ENCODE measurements at regions not wholly inside any gene's neighbourhood (a gene's known extent, or its start where the extent isn't known, plus 50 kb on each side); places are given as distances from the start of the nearest gene placed in this dataset.

GRCh38 chr18:56108478-56109367 lies 520.7 kb upstream of the TCF4 start:
- peak; percentile 53 for DNase-seq (ENCODE audit: low read depth)
- no peak overlapping the region for H3K4me3 ChIP-seq (ENCODE audit: low read depth, low read length)
- TF ChIP-seq CTCF (IDR thresholded peaks at IDR 0.05; ENCODE audit: insufficient read depth, low read depth, low read length) = no peak

- DNase-seq (ENCODE audit: low read depth) = peak; percentile 51
- no peak overlapping the region for H3K4me3 ChIP-seq (ENCODE audit: low read depth, low read length)
- TF ChIP-seq CTCF (IDR thresholded peaks at IDR 0.05; ENCODE audit: insufficient read depth, low read depth, low read length) = no peak
Measured at GRCh38 chr18:56107821-56108477, 520.0 kb upstream of the TCF4 start.

- no peak overlapping the region for H3K4me3 ChIP-seq (ENCODE audit: low read depth, low read length)
- no peak for DNase-seq (ENCODE audit: low read depth)
- no peak for TF ChIP-seq CTCF (IDR thresholded peaks at IDR 0.05; ENCODE audit: insufficient read depth, low read depth, low read length)
Measured at GRCh38 chr18:56100090-56100722, 512.2 kb upstream of the TCF4 start.

- TF ChIP-seq CTCF (IDR thresholded peaks at IDR 0.05; ENCODE audit: insufficient read depth, low read depth, low read length) = no peak
- no peak overlapping the region for H3K4me3 ChIP-seq (ENCODE audit: low read depth, low read length)
- no peak for DNase-seq (ENCODE audit: low read depth)
Measured at GRCh38 chr18:56097621-56098020, 509.6 kb upstream of the TCF4 start.

GRCh38 chr18:56096861-56097260 lies 508.9 kb upstream of the TCF4 start:
- H3K4me3 ChIP-seq (ENCODE audit: low read depth, low read length) = no peak overlapping the region
- TF ChIP-seq CTCF (IDR thresholded peaks at IDR 0.05; ENCODE audit: insufficient read depth, low read depth, low read length) = no peak
- DNase-seq (ENCODE audit: low read depth) = no peak

GRCh38 chr18:56089612-56090258 lies 501.7 kb upstream of the TCF4 start:
- no peak for DNase-seq (ENCODE audit: low read depth)
- TF ChIP-seq CTCF (IDR thresholded peaks at IDR 0.05; ENCODE audit: insufficient read depth, low read depth, low read length) = no peak
- no peak overlapping the region for H3K4me3 ChIP-seq (ENCODE audit: low read depth, low read length)
